22Rv1 (cell line): ENCODE measurements at regions not wholly inside any gene's neighbourhood (a gene's known extent, or its start where the extent isn't known, plus 50 kb on each side); places are given as distances from the start of the nearest gene placed in this dataset.

Source experiments
- CTCF ChIP-seq: fragments of 450-650 bp; IDR thresholded peaks from 2 replicates; pipeline ENCODE4 v1.5.1; 2017; ENCODE audit warnings: mild to moderate bottlenecking
- ZFX ChIP-seq: fragments of 450-650 bp; IDR thresholded peaks from 2 replicates; pipeline ENCODE4 v1.6.1; 2017; ENCODE audit warnings: antibody characterized with exemption, borderline replicate concordance

DNA sequence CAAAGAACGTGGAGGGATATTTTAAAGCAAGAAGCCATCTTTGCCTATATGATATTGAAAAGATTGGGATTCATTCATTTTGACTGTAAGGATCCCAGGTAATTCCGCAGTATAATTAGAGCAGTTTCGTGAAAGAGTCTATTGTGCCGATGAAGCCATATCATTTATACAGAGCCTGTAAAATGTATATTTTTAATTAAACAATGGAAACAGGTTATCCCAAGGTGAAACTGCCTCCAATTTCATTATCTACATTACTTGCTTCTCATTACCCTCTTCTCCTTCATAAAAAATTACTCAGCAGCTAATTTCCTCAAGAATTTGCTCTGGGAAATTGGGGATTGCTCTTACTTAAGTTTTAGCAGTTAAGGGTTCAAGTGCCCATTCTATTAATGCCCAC lies 444.1 kb downstream of the SOCS6 start:
- no peak for TF ChIP-seq CTCF
- TF ChIP-seq ZFX, result no peak
